ACC112 (cell line): ENCODE measurements at regions not wholly inside any gene's neighbourhood (a gene's known extent, or its start where the extent isn't known, plus 50 kb on each side); places are given as distances from the start of the nearest gene placed in this dataset.

Experiments used
- H2AFZ ChIP-seq: fragments of 200-600 bp; sonication (generic); one replicate; pipeline ENCODE4 v1.6.0; 2017; ENCODE audit warnings: antibody characterized with exemption, low read length; ENCODE audit not compliant: unreplicated experiment
- H3K27ac ChIP-seq: fragments of 200-600 bp; sonication (generic); 2 replicates; pipeline ENCODE4 v1.5.1; 2014; ENCODE audit warnings: low read depth, mild to moderate bottlenecking, antibody characterized with exemption, low read length, moderate library complexity
- H3K27me3 ChIP-seq: fragments of 200-600 bp; sonication (generic); 2 replicates; pipeline ENCODE4 v1.6.1; 2014; ENCODE audit warnings: mild to moderate bottlenecking, antibody characterized with exemption, low read length, moderate library complexity, mixed read lengths; ENCODE audit not compliant: insufficient read depth
- H3K36me3 ChIP-seq: fragments of 200-600 bp; sonication (generic); 2 replicates; pipeline ENCODE4 v1.6.1; 2016; ENCODE audit warnings: mild to moderate bottlenecking, antibody characterized with exemption, low read length, moderate library complexity, mixed read lengths; ENCODE audit not compliant: insufficient read depth
- H3K4me1 ChIP-seq: fragments of 200-600 bp; sonication (generic); one replicate; pipeline ENCODE4 v1.6.1; 2016; ENCODE audit warnings: low read length, mixed read lengths; ENCODE audit not compliant: insufficient read depth, unreplicated experiment, control insufficient read depth
- H3K4me3 ChIP-seq: fragments of 200-600 bp; sonication (generic); 2 replicates; pipeline ENCODE4 v1.5.1; 2014; ENCODE audit warnings: mild to moderate bottlenecking, low read depth, low read length
- H3K79me2 ChIP-seq: fragments of 200-600 bp; sonication (generic); one replicate; pipeline ENCODE4 v1.6.0; 2016; ENCODE audit warnings: low read length; ENCODE audit not compliant: control insufficient read depth, unreplicated experiment, insufficient read depth

DNA sequence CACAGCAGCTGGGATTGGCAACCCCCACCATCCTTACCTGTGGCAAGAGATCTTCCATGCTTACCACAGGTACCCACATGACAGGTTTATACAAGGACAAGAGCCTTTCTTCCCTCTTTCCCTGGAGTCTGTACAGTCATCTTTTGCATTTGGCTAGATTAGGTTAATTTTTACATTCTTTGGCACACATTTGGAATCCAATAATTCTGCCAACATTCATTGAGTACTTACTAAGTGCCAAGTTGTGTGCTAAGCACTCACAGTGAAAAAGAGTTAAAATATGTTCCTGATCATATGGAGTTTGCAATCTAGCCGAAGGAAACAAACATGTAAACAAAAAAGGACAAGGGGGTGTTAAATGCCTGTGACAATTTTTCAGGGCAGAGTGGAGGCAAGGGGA is 50.0 kb upstream of the OPCML start:
- no peaks in the 10 kb centered on the region for H3K4me1 ChIP-seq
- H3K27ac ChIP-seq: no peak overlapping the region
- no peaks in the 10 kb centered on the region for H3K79me2 ChIP-seq
- H3K27me3 ChIP-seq: no peaks in the 10 kb centered on the region
- no peak overlapping the region for H3K4me3 ChIP-seq
- no peaks in the 10 kb centered on the region for H3K36me3 ChIP-seq
- H2AFZ ChIP-seq: no peak overlapping the region
